Neural cell (in vitro differentiated cells): ENCODE measurements at regions not wholly inside any gene's neighbourhood (a gene's known extent, or its start where the extent isn't known, plus 50 kb on each side); places are given as distances from the start of the nearest gene placed in this dataset.

Source experiments
- H2AFZ ChIP-seq: fragments of 200-600, 300-800 bp; sonication (generic), shearing (Covaris generic); 2 replicates; pipeline ENCODE4 v1.6.0; 2014; ENCODE audit warnings: low read depth, mild to moderate bottlenecking, antibody characterized with exemption, low read length, moderate library complexity
- H3F3A ChIP-seq: fragments of 200-600 bp; shearing (Covaris generic); 2 replicates; pipeline ENCODE4 v1.6.1; 2016; ENCODE audit warnings: mild to moderate bottlenecking, moderate library complexity, mixed read lengths, antibody characterized with exemption, low read length; ENCODE audit not compliant: insufficient read depth, poor library complexity, severe bottlenecking
- H3K27ac ChIP-seq: fragments of 200-600, 300-800 bp; sonication (generic), shearing (Covaris generic); 2 replicates; pipeline ENCODE4 v1.5.1; 2014; ENCODE audit warnings: mild to moderate bottlenecking, low read length, moderate library complexity
- H3K27me3 ChIP-seq: fragments of 300-800, 200-600 bp; sonication (generic), shearing (Covaris generic); 2 replicates; pipeline ENCODE4 v1.6.0; 2014; ENCODE audit warnings: mild to moderate bottlenecking, low read depth, low read length, moderate library complexity; ENCODE audit not compliant: insufficient read depth
- H3K36me3 ChIP-seq: fragments of 300-800, 200-600 bp; sonication (generic), shearing (Covaris generic); 2 replicates; pipeline ENCODE4 v1.5.1; 2014; ENCODE audit warnings: mild to moderate bottlenecking, antibody characterized with exemption, low read length, moderate library complexity; ENCODE audit not compliant: insufficient read depth
- H3K4me2 ChIP-seq: fragments of 300-800, 200-600 bp; sonication (generic), shearing (Covaris generic); 2 replicates; pipeline ENCODE4 v1.6.0; 2014; ENCODE audit warnings: mild to moderate bottlenecking, low read length
- H3K4me3 ChIP-seq: fragments of 300-800, 200-600 bp; sonication (generic), shearing (Covaris generic); 2 replicates; pipeline ENCODE4 v1.5.1; 2014; ENCODE audit warnings: mild to moderate bottlenecking, low read length, moderate library complexity
- H3K79me2 ChIP-seq: fragments of 200-600 bp; shearing (Covaris generic); replicated peaks from 2 replicates; pipeline ENCODE4 v1.6.0; 2014; ENCODE audit warnings: mild to moderate bottlenecking, low read length, moderate library complexity; ENCODE audit not compliant: insufficient read depth
- H3K9ac ChIP-seq: fragments of 300-800, 200-600 bp; sonication (generic), shearing (Covaris generic); 2 replicates; pipeline ENCODE4 v1.6.1; 2016; ENCODE audit warnings: mild to moderate bottlenecking, low read length, mixed read lengths
- H3K9me2 ChIP-seq: fragments of 200-600 bp; shearing (Covaris generic); 2 replicates; pipeline ENCODE4 v1.6.1; 2016; ENCODE audit warnings: mild to moderate bottlenecking, low read length, mixed read lengths; ENCODE audit not compliant: insufficient read depth
- H3K9me3 ChIP-seq: fragments of 200-600, 300-800 bp; sonication (generic), shearing (Covaris generic); 2 replicates; pipeline ENCODE4 v1.6.1; 2016; ENCODE audit warnings: mild to moderate bottlenecking, mixed run types, low read length, moderate library complexity, mixed read lengths
- H4K20me1 ChIP-seq: fragments of 200-600 bp; shearing (Covaris generic); 2 replicates; pipeline ENCODE4 v1.6.1; 2016; ENCODE audit warnings: mild to moderate bottlenecking, mixed run types; ENCODE audit not compliant: insufficient read depth
- EP300 ChIP-seq: fragments of 450-650 bp; conservative IDR thresholded peaks from 2 replicates; pipeline ENCODE4 v1.6.1; 2014; ENCODE audit warnings: antibody characterized with exemption, mild to moderate bottlenecking, moderate library complexity; ENCODE audit not compliant: poor library complexity, severe bottlenecking
- EZH2 ChIP-seq: fragments of 200-600, 300-800 bp; shearing (Covaris generic), sonication (generic); IDR thresholded peaks from 2 replicates; pipeline ENCODE4 v1.6.1; 2014; ENCODE audit warnings: antibody characterized with exemption, low read length, borderline replicate concordance, mild to moderate bottlenecking; ENCODE audit not compliant: insufficient read depth, poor library complexity, severe bottlenecking
- MXI1 ChIP-seq: fragments of 450-650 bp; conservative IDR thresholded peaks from 2 replicates; pipeline ENCODE4 v1.6.1; 2014; ENCODE audit warnings: antibody characterized with exemption, mild to moderate bottlenecking; ENCODE audit not compliant: poor library complexity, severe bottlenecking
- POLR2AphosphoS5 ChIP-seq: IDR thresholded peaks from 2 replicates; pipeline ENCODE4 v1.6.1; 2012
- RAD21 ChIP-seq: fragments of 450-650 bp; conservative IDR thresholded peaks from 2 replicates; pipeline ENCODE4 v1.6.1; 2014; ENCODE audit warnings: antibody characterized with exemption, mild to moderate bottlenecking, moderate library complexity
- SMC3 ChIP-seq: fragments of 450-650 bp; conservative IDR thresholded peaks from 2 replicates; pipeline ENCODE4 v1.6.1; 2014; ENCODE audit warnings: antibody characterized with exemption, mild to moderate bottlenecking, moderate library complexity; ENCODE audit not compliant: poor library complexity
- TAF1 ChIP-seq: IDR thresholded peaks from 2 replicates; pipeline ENCODE4 v1.6.1; 2012; ENCODE audit warnings: low read depth
- TF ChIP-seq, protein P1 (sequence below): fragments of 450-650 bp; IDR thresholded peaks from 2 replicates; pipeline ENCODE4 v1.5.1; 2014; ENCODE audit warnings: antibody characterized with exemption, mild to moderate bottlenecking, moderate library complexity; ENCODE audit not compliant: poor library complexity, severe bottlenecking
- TF ChIP-seq, protein P2 (sequence below): IDR thresholded peaks from 2 replicates; pipeline ENCODE4 v1.6.1; 2012; ENCODE audit warnings: borderline replicate concordance

DNA sequence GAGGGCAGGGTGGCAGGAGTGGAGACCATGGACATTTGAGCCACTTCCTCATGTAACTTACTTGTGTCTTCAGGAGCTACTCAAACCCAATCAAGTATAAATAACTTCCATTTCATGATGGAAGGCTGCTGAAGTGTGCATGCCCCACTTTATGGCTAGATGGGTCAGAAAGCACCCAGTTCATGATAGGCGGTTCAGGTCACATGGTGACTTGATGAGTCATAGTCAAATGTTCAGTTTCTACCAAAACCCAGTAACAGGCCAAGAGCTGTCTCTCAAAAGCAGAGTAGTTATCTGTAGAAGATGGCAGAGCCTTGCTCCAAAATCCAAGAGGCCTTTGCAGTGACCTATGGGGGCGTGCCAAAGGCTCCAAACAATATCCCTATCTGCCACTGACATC is 133.7 kb upstream of the TENT5A start:
- Histone ChIP-seq H3K9ac (no peak overlapping the region), H3K27ac (no peak overlapping the region), H3F3A (no peaks in the 10 kb centered on the region), H3K27me3 (no peaks in the 10 kb centered on the region), H3K9me2 (no peaks in the 10 kb centered on the region), H2AFZ (no peak overlapping the region), H3K36me3 (no peaks in the 10 kb centered on the region), H4K20me1 (no peaks in the 10 kb centered on the region), H3K79me2 (no peaks in the 10 kb centered on the region), H3K4me2 (no peak overlapping the region), H3K4me3 (no peak overlapping the region), H3K9me3 (no peaks in the 10 kb centered on the region)
- TF ChIP-seq TAF1: no peak
- TF ChIP-seq, protein P1, sequence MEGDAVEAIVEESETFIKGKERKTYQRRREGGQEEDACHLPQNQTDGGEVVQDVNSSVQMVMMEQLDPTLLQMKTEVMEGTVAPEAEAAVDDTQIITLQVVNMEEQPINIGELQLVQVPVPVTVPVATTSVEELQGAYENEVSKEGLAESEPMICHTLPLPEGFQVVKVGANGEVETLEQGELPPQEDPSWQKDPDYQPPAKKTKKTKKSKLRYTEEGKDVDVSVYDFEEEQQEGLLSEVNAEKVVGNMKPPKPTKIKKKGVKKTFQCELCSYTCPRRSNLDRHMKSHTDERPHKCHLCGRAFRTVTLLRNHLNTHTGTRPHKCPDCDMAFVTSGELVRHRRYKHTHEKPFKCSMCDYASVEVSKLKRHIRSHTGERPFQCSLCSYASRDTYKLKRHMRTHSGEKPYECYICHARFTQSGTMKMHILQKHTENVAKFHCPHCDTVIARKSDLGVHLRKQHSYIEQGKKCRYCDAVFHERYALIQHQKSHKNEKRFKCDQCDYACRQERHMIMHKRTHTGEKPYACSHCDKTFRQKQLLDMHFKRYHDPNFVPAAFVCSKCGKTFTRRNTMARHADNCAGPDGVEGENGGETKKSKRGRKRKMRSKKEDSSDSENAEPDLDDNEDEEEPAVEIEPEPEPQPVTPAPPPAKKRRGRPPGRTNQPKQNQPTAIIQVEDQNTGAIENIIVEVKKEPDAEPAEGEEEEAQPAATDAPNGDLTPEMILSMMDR: no peak
- no peak for TF ChIP-seq MXI1
- TF ChIP-seq, protein P2, sequence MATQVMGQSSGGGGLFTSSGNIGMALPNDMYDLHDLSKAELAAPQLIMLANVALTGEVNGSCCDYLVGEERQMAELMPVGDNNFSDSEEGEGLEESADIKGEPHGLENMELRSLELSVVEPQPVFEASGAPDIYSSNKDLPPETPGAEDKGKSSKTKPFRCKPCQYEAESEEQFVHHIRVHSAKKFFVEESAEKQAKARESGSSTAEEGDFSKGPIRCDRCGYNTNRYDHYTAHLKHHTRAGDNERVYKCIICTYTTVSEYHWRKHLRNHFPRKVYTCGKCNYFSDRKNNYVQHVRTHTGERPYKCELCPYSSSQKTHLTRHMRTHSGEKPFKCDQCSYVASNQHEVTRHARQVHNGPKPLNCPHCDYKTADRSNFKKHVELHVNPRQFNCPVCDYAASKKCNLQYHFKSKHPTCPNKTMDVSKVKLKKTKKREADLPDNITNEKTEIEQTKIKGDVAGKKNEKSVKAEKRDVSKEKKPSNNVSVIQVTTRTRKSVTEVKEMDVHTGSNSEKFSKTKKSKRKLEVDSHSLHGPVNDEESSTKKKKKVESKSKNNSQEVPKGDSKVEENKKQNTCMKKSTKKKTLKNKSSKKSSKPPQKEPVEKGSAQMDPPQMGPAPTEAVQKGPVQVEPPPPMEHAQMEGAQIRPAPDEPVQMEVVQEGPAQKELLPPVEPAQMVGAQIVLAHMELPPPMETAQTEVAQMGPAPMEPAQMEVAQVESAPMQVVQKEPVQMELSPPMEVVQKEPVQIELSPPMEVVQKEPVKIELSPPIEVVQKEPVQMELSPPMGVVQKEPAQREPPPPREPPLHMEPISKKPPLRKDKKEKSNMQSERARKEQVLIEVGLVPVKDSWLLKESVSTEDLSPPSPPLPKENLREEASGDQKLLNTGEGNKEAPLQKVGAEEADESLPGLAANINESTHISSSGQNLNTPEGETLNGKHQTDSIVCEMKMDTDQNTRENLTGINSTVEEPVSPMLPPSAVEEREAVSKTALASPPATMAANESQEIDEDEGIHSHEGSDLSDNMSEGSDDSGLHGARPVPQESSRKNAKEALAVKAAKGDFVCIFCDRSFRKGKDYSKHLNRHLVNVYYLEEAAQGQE: no peak
- TF ChIP-seq SMC3: no peak
- no peak for TF ChIP-seq RAD21
- no peak for TF ChIP-seq EZH2
- TF ChIP-seq POLR2AphosphoS5: no peak
- no peak for TF ChIP-seq EP300

DNA sequence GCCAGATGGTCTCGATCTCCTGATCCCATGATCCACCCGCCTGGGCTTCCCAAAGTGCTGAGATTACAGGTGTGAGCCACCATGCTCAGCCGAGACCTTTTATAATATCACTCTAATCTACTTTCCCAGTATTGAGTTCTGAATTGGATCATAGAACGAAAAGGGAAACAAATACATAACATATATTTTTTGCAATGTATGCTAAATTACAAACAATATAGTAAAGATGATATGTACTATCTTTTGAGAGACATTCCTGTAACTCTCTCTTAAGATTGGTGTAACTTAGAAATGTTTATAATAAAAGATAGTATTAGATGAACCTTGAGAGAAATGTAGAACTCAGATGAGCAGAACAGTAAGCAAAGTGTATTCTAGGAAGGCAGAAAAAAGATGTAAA is 129.2 kb upstream of the TENT5A start:
- TF ChIP-seq, protein P1: no peak
- no peak for TF ChIP-seq MXI1
- H3F3A ChIP-seq: no peaks in the 10 kb centered on the region
- H4K20me1 ChIP-seq: no peaks in the 10 kb centered on the region
- H3K27ac ChIP-seq: no peak overlapping the region
- H3K27me3 ChIP-seq: no peaks in the 10 kb centered on the region
- H3K9me3 ChIP-seq: no peaks in the 10 kb centered on the region
- no peaks in the 10 kb centered on the region for H3K36me3 ChIP-seq
- no peak overlapping the region for H3K4me2 ChIP-seq
- H3K79me2 ChIP-seq: no peaks in the 10 kb centered on the region
- no peaks in the 10 kb centered on the region for H3K9me2 ChIP-seq
- H2AFZ ChIP-seq: no peak overlapping the region
- no peak overlapping the region for H3K4me3 ChIP-seq
- no peak overlapping the region for H3K9ac ChIP-seq
